ENCODE measurements at regions not wholly inside any gene's neighbourhood (a gene's known extent, or its start where the extent isn't known, plus 50 kb on each side); places are given as distances from the start of the nearest gene placed in this dataset.

DNA sequence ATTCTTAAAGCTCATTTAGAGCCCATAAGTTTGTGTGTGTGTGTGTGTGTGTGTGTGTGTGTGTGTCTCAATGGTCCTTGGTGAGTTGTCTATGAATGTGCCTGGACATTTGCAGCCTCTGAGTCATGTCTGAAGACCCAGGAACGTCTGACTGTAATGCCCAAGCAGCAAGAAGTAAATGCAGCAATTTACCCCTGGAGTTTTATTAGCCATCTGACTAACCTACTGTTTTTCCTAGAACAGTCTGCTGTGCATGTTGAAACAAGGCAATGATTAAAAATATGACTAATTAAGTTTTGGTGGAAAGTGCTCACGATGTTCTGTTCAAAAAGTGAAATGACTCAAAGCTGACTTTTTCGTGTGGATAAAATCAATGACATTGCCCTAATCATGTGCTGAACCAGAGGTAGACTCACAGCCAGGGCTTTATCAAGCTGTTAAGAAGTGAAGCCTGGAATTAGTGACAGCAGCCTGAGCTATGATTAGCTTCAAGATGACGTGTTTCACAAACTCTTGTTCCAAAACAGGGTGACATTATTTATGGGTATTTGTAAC is 201.6 kb downstream of the CPE start:
- TF ChIP-seq, protein P1, sequence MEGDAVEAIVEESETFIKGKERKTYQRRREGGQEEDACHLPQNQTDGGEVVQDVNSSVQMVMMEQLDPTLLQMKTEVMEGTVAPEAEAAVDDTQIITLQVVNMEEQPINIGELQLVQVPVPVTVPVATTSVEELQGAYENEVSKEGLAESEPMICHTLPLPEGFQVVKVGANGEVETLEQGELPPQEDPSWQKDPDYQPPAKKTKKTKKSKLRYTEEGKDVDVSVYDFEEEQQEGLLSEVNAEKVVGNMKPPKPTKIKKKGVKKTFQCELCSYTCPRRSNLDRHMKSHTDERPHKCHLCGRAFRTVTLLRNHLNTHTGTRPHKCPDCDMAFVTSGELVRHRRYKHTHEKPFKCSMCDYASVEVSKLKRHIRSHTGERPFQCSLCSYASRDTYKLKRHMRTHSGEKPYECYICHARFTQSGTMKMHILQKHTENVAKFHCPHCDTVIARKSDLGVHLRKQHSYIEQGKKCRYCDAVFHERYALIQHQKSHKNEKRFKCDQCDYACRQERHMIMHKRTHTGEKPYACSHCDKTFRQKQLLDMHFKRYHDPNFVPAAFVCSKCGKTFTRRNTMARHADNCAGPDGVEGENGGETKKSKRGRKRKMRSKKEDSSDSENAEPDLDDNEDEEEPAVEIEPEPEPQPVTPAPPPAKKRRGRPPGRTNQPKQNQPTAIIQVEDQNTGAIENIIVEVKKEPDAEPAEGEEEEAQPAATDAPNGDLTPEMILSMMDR (conservative IDR thresholded peaks at IDR 0.05; ENCODE audit: low read depth, low read length) = no peak
- H3K4me3 ChIP-seq (ENCODE audit: low read length) = no peak overlapping the region
- peak; percentile 98 for DNase-seq (ENCODE audit: low read depth)

DNA sequence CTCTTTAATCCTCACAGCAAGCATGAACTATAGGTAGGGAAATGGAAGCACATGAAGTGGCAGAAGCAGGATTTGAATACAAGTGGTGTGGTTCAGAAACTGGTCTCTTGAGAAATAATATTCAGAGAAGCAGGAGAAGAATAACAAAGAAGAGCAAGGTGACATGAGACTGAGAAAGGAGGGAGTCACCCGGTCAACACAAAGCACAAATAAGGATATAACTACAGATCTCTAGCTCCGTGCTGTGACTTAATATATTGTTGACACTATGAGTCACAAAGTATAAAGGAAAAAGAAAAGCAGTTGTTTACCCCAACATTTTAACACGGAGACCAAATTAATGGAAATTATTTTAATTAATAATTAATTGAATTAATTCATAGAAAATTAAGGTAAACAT is 204.5 kb downstream of the CPE start:
- no peak for DNase-seq (ENCODE audit: low read depth)
- TF ChIP-seq, protein P1 (conservative IDR thresholded peaks at IDR 0.05; ENCODE audit: low read depth, low read length) = no peak
- H3K4me3 ChIP-seq (ENCODE audit: low read length) = no peak overlapping the region

DNA sequence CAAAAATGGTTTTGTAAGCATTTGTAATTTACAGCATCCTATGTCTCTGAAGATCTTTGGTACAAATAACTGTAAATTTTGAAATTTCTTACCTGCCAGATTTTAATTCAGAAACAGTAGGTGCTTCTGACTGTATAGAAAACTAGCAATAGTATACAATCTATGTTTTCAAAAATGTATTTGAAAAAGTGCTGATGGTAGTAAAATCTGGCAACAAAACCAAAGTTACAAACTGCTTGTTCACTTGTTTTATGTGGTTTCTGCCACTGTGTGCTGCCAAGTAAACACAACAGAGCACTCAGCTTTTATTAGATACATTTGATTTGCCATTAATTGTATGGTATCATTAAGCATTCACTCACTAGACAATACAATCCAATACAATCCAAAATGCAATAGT is 206.1 kb downstream of the CPE start:
- no peak for DNase-seq (ENCODE audit: low read depth)
- no peak overlapping the region for H3K4me3 ChIP-seq (ENCODE audit: low read length)
- TF ChIP-seq, protein P1 (conservative IDR thresholded peaks at IDR 0.05; ENCODE audit: low read depth, low read length) = no peak

DNA sequence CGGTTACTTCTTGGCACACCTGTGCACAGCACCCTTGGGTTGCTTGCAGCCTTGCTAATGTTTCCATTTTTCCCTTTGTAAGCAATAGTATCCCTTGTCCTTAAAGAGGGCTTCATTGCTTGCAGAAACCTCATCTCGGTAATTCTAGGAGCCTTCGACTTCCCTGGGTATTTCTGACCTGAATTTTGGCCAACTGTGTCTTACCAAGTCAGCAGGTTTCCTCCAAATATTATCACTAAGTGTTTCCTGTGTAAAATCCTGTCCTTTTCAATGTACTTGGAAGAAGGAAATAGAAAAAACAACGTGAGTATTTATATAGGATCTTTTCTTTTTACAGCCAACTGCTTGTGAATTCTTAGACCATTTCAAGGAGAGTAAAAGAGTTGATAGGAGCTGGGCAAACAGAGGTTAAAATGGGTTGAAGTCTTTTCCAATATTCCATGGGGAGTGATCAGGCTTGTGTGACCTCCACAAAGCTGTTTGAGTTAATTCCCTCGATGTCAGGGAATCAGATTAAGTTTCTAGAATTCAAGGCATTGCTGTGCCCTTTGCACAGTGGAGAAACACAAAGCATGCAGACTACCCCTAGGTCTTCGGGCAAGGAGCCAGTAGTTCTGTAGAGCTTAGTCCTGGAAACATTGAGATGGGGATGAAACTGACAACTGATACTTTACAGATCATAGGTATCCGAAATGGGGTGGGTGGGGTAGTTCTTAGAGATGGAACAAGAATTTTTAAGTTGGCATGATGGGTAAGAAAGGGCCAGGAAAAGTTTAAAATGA is 209.9 kb downstream of the CPE start:
- TF ChIP-seq, protein P1 (conservative IDR thresholded peaks at IDR 0.05; ENCODE audit: low read depth, low read length) = no peak
- peak; percentile 76 for DNase-seq (ENCODE audit: low read depth)
- H3K4me3 ChIP-seq (ENCODE audit: low read length) = no peak overlapping the region

DNA sequence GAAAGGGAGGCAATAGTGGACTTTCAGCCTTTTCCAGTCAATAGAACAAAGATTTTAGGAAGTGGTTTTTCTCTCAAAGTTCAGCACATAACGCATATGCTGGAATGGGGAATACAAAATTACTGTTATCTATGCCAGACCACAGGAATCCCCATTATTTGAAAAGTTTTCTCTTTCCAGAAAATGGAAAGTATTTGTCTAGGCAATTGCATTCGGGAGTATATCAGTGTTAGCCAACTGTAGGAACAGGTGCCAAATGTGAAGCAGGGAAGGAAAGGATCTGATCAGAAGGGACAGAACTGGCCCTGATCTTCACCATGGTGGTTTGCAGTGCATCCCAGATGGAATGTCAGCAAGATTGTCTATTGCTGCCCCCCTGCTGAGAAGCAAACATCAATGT is 213.6 kb downstream of the CPE start:
- TF ChIP-seq, protein P1 (conservative IDR thresholded peaks at IDR 0.05; ENCODE audit: low read depth, low read length) = no peak
- no peak for DNase-seq (ENCODE audit: low read depth)
- no peak overlapping the region for H3K4me3 ChIP-seq (ENCODE audit: low read length)

DNA sequence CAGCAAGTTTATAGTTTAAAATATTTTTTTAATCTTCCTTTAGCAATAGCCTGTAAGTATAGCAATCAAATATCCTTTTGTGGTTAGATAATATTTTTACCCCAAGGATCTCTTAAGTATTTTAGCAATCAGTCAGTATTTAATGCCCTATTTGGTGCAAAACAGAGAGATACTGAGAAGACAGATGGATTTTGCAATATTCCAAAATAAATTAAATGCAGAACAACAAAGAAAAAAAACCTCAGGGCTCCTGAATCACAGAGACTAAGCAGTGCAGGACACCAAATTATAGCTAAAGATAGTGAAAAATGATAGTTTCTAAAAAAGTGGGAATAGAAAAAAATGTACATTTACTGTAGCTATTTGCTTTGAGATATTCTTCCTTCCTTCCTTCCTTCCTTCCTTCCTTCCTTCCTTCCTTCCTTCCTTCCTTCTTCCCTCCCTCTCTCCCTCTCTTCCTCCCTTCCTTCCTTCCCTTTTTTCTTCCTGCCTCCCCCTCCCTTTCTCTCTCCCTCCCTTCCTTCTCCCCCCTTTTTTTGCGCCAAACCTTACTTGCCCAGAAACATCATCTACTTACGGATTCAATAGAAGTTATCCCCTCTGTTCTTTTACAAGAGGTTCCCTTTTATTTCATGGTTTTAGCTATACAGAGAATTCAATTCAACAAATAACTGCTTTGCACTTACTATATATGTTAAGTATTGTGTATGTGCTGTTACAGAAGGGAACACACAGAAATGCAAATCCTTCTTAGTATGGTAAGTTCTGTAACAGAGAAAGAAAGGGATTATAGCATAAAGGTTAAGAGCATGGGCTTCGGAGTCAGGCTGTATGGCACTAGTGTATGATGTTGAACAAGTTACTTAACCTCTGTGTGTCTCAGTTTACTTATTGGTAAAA is 219.0 kb downstream of the CPE start:
- no peak for DNase-seq (ENCODE audit: low read depth)
- TF ChIP-seq, protein P1 (conservative IDR thresholded peaks at IDR 0.05; ENCODE audit: low read depth, low read length) = no peak
- H3K4me3 ChIP-seq (ENCODE audit: low read length) = no peak overlapping the region
